Panc1 (cell line): ENCODE measurements at regions not wholly inside any gene's neighbourhood (a gene's known extent, or its start where the extent isn't known, plus 50 kb on each side); places are given as distances from the start of the nearest gene placed in this dataset.

Experiments used
- ATAC-seq: fragments of 200-7000 bp; cut with Tn5 transposase; 2 replicates; pipeline ENCODE4 v1.9.1; 2020; ENCODE audit warnings: mild to moderate bottlenecking, moderate library complexity
- BruUV-seq: library from RNA; stranded (reverse); fragments of 400-500 nt; replicated peaks from 2 replicates; lab custom pipeline; 2021; lab: Mats Ljungman, UMichigan
- CTCF ChIA-PET: fragments of 300-600 bp; sonication (Branson Sonifier 250); formaldehyde crosslinking; loops from one replicate; lab custom pipeline; 2022; ENCODE audit warnings: antibody characterized with exemption; lab: Charles Lee
- POLR2A ChIA-PET: fragments of 300-600 bp; sonication (Branson Sonifier 250); formaldehyde crosslinking; loops from one replicate; lab custom pipeline; 2022; ENCODE audit warnings: antibody characterized with exemption; lab: Charles Lee
- DNase-seq: peaks from one replicate; pipeline ENCODE4 v3.0.0-alpha.2; 2010; ENCODE audit warnings: low read depth, low spot score
- H3K27ac ChIP-seq: 2 replicates; pipeline ENCODE4 v1.5.1; 2011; ENCODE audit warnings: mild to moderate bottlenecking, low read length, inconsistent platforms
- H3K27me3 ChIP-seq: fragments of 200-500 bp; sonication (Bioruptor generic); 2 replicates; pipeline ENCODE4 v1.6.0; 2014; ENCODE audit warnings: low read length, inconsistent platforms; ENCODE audit not compliant: control insufficient read depth, insufficient read depth
- H3K36me3 ChIP-seq: fragments of 200-500 bp; sonication (Bioruptor generic); 2 replicates; pipeline ENCODE4 v1.5.1; 2014; ENCODE audit warnings: inconsistent platforms, mild to moderate bottlenecking, low read length, moderate library complexity; ENCODE audit not compliant: control insufficient read depth, insufficient read depth
- H3K4me1 ChIP-seq: 2 replicates; pipeline ENCODE4 v1.5.1; 2011; ENCODE audit warnings: inconsistent platforms, mild to moderate bottlenecking, low read length, moderate library complexity; ENCODE audit not compliant: control insufficient read depth, insufficient read depth
- H3K4me3 ChIP-seq, 2 experiments: 2 replicates each; pipeline ENCODE4 v1.5.1; 2011 to 2012; ENCODE audit warnings: low read depth in 2 of 2, low read length in 2 of 2, mild to moderate bottlenecking in 2 of 2, inconsistent platforms in 1 of 2, moderate library complexity in 1 of 2
- H3K9me3 ChIP-seq: fragments of 200-500 bp; sonication (Bioruptor generic); 2 replicates; pipeline ENCODE4 v1.5.1; 2014; ENCODE audit warnings: low read depth, mild to moderate bottlenecking, inconsistent platforms, low read length, moderate library complexity; ENCODE audit not compliant: control insufficient read depth, insufficient read depth
- POLR2AphosphoS5 ChIP-seq: IDR thresholded peaks from 2 replicates; pipeline ENCODE4 v1.6.1; 2012; ENCODE audit warnings: mild to moderate bottlenecking, low read depth, low read length, moderate library complexity
- SIN3A ChIP-seq: IDR thresholded peaks from 2 replicates; pipeline ENCODE4 v1.6.1; 2012; ENCODE audit warnings: low read depth, mild to moderate bottlenecking, low read length, moderate library complexity, borderline replicate concordance; ENCODE audit not compliant: insufficient read depth
- TCF7L2 ChIP-seq: IDR thresholded peaks from 2 replicates; pipeline ENCODE4 v1.6.1; 2011; ENCODE audit warnings: mild to moderate bottlenecking, low read depth, low read length, inconsistent platforms
- in situ Hi-C: cut with HindIII; loops from 2 replicates; pipeline ENCODE4 v1.10.0; 2016; ENCODE audit warnings: low sequenced_read_pairs, low pct_unique_long_range_greater_than_20kb
- intact Hi-C: fragments of 100-400 bp; cut with micrococcal nuclease; formaldehyde crosslinking; loops from one replicate; pipeline ENCODE4 v1.10.0; 2022; ENCODE audit not compliant: unreplicated experiment
- TF ChIP-seq, protein P1 (sequence below): fragments of 450-650 bp; IDR thresholded peaks from 2 replicates; pipeline ENCODE4 v1.5.1; 2017; ENCODE audit warnings: mild to moderate bottlenecking
- TF ChIP-seq, protein P2 (sequence below), 2 experiments: IDR thresholded peaks; 2 replicates each; pipeline ENCODE4 v1.6.1; 2011 to 2012; ENCODE audit warnings: low read depth in 2 of 2, control low read depth in 1 of 2, low read length in 1 of 2, mild to moderate bottlenecking in 1 of 2, moderate library complexity in 1 of 2; ENCODE audit not compliant: insufficient read depth in 1 of 2

DNA sequence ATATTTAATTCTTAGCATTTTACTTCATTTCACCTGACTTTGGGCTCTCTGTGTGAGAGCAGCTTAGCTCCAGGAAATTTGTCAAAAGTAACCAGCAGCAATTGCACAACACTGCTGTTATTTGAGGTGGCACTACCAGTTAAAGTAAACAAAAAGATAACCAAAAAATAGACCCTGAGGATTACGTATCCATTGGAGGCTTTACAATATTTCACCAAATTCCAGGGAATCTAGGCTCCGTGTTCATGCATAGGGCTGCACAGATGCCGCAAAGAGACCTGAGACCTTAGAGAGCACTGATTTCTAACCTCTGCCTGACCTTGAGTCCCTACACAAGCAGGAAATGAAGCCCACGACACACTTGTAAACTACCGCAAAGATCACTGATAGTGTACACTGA lies 1392.7 kb upstream of the CDH6 start:
- POLR2A ChIA-PET = no interaction called here
- no TSS peak for BruUV-seq

DNA sequence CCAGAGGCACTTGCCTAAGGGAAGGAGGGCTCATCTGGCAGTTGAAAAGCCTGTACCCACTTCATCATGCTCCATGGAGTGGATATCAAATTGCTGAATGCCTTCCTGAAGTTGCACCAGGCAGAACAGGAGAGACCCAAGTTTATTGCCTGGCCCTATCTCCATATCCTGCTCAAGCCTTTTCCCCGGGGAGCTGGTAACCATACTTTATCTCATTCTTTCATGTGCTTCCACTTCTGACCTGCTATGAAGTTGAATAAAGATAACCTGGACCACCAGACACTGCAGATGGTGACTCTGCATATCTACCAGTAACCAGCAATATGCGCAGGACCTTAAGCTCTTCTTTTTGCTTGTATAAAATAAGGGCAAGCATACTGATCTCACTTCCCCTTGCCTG lies 1397.5 kb upstream of the CDH6 start:
- DNase-seq = no peak
- no peak overlapping the region for H3K27ac ChIP-seq
- no peak for ATAC-seq

More for the DNA sequence above, 1392.7 kb upstream of the CDH6 start:
- in situ Hi-C loops = no loop called here
- Histone ChIP-seq H3K27ac (no peak overlapping the region), H3K27me3 (no peaks in the 10 kb centered on the region), H3K4me3 (no peak overlapping the region), H3K36me3 (no peaks in the 10 kb centered on the region), H3K9me3 (no peaks in the 10 kb centered on the region), H3K4me1 (no peaks in the 10 kb centered on the region)
- intact Hi-C loops = no loop called here
- CTCF ChIA-PET = no interaction called here
- no peak for TF ChIP-seq TCF7L2
- no peak for ATAC-seq
- no peak for DNase-seq

DNA sequence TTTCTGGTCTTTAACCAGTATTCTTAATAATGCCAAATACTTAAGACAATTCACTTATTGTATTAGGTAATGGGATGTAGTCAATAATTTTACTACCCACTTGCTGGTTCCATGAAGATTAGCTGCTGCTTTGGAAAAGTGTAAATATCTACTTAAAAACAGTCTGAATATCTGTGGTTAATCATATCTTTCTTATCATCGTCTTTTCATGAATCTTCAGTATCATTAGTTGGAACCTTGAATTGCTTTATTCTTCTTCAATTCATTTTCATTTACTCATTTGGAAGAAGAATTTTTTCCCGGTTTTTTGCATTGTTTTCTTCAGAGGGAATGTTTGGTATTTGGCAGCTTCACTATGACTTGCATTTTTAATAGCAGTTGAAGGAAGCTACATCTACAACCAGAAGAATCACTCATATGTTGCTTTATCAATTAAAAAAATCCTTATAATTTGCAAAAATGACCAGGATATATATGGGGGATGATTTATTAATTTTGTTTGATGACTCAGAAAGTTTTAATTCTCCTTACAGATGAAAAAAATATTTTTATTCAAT lies 1398.3 kb upstream of the CDH6 start:
- no TSS peak for BruUV-seq
- ChIA-PET POLR2A (no interaction called here), CTCF (no interaction called here)
- Histone ChIP-seq H3K4me3 (no peak overlapping the region), H3K9me3 (no peaks in the 10 kb centered on the region), H3K27me3 (no peaks in the 10 kb centered on the region), H3K4me1 (no peaks in the 10 kb centered on the region), H3K27ac (no peak overlapping the region), H3K36me3 (no peaks in the 10 kb centered on the region)
- TF ChIP-seq, protein P1, sequence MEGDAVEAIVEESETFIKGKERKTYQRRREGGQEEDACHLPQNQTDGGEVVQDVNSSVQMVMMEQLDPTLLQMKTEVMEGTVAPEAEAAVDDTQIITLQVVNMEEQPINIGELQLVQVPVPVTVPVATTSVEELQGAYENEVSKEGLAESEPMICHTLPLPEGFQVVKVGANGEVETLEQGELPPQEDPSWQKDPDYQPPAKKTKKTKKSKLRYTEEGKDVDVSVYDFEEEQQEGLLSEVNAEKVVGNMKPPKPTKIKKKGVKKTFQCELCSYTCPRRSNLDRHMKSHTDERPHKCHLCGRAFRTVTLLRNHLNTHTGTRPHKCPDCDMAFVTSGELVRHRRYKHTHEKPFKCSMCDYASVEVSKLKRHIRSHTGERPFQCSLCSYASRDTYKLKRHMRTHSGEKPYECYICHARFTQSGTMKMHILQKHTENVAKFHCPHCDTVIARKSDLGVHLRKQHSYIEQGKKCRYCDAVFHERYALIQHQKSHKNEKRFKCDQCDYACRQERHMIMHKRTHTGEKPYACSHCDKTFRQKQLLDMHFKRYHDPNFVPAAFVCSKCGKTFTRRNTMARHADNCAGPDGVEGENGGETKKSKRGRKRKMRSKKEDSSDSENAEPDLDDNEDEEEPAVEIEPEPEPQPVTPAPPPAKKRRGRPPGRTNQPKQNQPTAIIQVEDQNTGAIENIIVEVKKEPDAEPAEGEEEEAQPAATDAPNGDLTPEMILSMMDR = no peak
- TF ChIP-seq, protein P2, sequence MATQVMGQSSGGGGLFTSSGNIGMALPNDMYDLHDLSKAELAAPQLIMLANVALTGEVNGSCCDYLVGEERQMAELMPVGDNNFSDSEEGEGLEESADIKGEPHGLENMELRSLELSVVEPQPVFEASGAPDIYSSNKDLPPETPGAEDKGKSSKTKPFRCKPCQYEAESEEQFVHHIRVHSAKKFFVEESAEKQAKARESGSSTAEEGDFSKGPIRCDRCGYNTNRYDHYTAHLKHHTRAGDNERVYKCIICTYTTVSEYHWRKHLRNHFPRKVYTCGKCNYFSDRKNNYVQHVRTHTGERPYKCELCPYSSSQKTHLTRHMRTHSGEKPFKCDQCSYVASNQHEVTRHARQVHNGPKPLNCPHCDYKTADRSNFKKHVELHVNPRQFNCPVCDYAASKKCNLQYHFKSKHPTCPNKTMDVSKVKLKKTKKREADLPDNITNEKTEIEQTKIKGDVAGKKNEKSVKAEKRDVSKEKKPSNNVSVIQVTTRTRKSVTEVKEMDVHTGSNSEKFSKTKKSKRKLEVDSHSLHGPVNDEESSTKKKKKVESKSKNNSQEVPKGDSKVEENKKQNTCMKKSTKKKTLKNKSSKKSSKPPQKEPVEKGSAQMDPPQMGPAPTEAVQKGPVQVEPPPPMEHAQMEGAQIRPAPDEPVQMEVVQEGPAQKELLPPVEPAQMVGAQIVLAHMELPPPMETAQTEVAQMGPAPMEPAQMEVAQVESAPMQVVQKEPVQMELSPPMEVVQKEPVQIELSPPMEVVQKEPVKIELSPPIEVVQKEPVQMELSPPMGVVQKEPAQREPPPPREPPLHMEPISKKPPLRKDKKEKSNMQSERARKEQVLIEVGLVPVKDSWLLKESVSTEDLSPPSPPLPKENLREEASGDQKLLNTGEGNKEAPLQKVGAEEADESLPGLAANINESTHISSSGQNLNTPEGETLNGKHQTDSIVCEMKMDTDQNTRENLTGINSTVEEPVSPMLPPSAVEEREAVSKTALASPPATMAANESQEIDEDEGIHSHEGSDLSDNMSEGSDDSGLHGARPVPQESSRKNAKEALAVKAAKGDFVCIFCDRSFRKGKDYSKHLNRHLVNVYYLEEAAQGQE (IDR thresholded peaks at IDR 0.05; ENCODE audit: insufficient read depth in 1 of 2, low read depth in 2 of 2, low read length in 1 of 2) = no peak
- DNase-seq (no peak), ATAC-seq (no peak)
- in situ Hi-C loops (no loop called here), intact Hi-C loops (no loop called here)

More for the DNA sequence above, 1397.5 kb upstream of the CDH6 start:
- intact Hi-C loops = no loop called here
- H3K4me1 ChIP-seq = no peaks in the 10 kb centered on the region
- H3K36me3 ChIP-seq = no peaks in the 10 kb centered on the region
- in situ Hi-C loops = no loop called here
- no peaks in the 10 kb centered on the region for H3K27me3 ChIP-seq
- H3K9me3 ChIP-seq = no peaks in the 10 kb centered on the region
- no peak for TF ChIP-seq TCF7L2
- TF ChIP-seq, protein P2 (IDR thresholded peaks at IDR 0.05; ENCODE audit: insufficient read depth in 1 of 2, low read depth in 2 of 2, low read length in 1 of 2) = no peak
- TF ChIP-seq, protein P1 = no peak
- no peak for TF ChIP-seq POLR2AphosphoS5
- TF ChIP-seq SIN3A = no peak
- ChIA-PET CTCF (no interaction called here), POLR2A (no interaction called here)
- H3K4me3 ChIP-seq = no peak overlapping the region
- no TSS peak for BruUV-seq
